AG10803 (cell line): ENCODE measurements at regions not wholly inside any gene's neighbourhood (a gene's known extent, or its start where the extent isn't known, plus 50 kb on each side); places are given as distances from the start of the nearest gene placed in this dataset.

Source experiments
- DNase-seq: peaks from one replicate; pipeline ENCODE4 v3.0.0; 2010; ENCODE audit warnings: low read depth
- H3K4me3 ChIP-seq: 2 replicates; pipeline ENCODE4 v1.5.1; 2011; ENCODE audit warnings: mild to moderate bottlenecking, low read length, control low read depth
- CTCF ChIP-seq: conservative IDR thresholded peaks from 2 replicates; pipeline ENCODE4 v1.5.1; 2011; ENCODE audit warnings: mild to moderate bottlenecking, low read length, control low read depth, inconsistent platforms

DNA sequence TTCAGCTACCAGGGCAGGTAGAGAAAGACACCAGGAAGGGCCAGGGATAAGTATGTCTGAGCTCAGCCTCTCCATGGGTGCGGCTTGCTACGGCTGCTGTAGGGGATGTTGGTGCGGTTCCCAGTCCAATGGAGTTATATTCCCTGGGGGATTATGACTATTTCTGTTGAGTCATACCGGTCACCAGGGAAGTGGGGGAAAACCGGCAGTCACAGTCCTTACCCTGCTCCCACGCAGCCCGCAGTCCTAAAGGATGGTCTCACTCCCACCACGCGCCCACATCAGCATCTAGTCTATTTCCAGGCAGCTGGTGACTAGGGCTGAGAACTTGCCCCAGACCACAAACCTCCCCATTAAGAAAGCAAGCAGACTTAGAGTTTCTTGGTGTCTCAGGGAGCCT, 191.6 kb downstream of the VEGFC start:
- DNase-seq, result no peak
- H3K4me3 ChIP-seq, result no peak overlapping the region
- no peak for TF ChIP-seq CTCF

DNA sequence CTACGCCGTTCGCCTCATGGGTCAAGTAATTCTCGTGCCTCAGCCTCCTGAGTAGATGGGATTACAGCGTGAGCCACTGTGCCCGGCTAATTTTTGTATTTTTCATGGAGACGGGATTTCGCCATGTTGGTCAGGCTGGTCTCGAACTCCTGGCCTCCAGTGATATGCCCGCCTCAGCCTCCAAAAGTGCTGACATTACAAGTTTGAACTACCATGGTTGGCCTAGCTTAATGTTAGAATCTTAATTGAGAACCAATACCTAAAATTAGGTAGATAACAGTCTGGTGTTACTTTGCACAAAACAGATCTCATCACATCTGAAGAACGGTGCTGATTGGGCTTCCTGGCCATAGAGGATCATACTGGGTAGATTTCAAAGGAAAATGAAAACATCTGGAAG, 184.9 kb downstream of the VEGFC start:
- DNase-seq, result no peak
- TF ChIP-seq CTCF, result no peak
- no peak overlapping the region for H3K4me3 ChIP-seq

- no peak for TF ChIP-seq CTCF
- no peak for DNase-seq
- no peak overlapping the region for H3K4me3 ChIP-seq
Observed at GRCh38 chr4:176608346-176608745, 184.4 kb downstream of the VEGFC start.

- no peak for DNase-seq
- H3K4me3 ChIP-seq, result no peak overlapping the region
- TF ChIP-seq CTCF, result no peak
Observed at GRCh38 chr4:176610594-176610993, 182.1 kb downstream of the VEGFC start.

DNA sequence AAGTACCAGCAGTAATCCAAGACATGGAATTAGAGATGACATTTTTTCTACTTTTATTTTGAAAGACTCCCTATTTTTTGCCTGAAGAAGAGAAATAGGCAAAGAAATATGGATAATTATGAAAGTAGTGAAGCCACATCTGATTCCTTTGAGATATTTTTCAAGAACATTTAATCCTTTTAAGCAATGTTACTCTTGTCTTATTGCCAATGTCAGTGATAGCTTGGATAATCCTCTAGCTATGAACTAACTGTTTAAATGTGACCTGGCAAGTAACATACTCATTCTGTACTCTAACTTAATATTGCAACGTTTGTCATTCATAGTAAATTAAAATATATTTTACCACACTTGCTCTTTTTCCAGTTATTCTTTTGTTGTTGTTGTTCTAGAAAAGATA, 181.3 kb downstream of the VEGFC start:
- TF ChIP-seq CTCF, result no peak
- no peak overlapping the region for H3K4me3 ChIP-seq
- no peak for DNase-seq

DNA sequence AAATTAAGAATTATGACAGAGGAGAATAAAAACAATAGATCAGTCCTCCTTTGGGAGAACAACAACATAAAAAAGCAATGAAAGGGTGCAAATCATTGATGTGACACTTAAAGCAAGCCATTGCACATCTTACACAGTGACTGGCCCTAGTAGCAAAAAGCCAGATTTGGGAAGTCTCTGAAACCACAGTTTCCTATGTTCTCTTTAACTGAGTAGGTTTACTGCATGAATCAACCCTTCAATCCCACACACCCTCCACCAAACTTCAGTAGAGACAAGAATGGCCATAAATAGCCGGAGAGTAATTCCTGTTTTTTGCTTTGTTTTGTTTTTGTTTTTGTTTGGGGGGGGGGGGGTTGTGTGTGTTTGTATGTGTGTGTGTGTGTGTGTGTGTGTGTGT, 180.8 kb downstream of the VEGFC start:
- no peak for DNase-seq
- H3K4me3 ChIP-seq, result no peak overlapping the region
- TF ChIP-seq CTCF, result no peak

GRCh38 chr4:176614793-176615192, 177.9 kb downstream of the VEGFC start:
- H3K4me3 ChIP-seq, result no peak overlapping the region
- no peak for DNase-seq
- no peak for TF ChIP-seq CTCF
